CD4-positive, alpha-beta T cell (primary cell): ENCODE measurements at regions not wholly inside any gene's neighbourhood (a gene's known extent, or its start where the extent isn't known, plus 50 kb on each side); places are given as distances from the start of the nearest gene placed in this dataset.

Experiments used
- ATAC-seq: fragments of 200-7000 bp; cut with Tn5 transposase; one replicate; pipeline ENCODE4 v1.10.0; 2022; ENCODE audit warnings: mild to moderate bottlenecking; ENCODE audit not compliant: poor library complexity
- CTCF ChIA-PET: fragments of 350-600 bp; sonication (Branson Sonifier 250); formaldehyde crosslinking; loops from one replicate; lab custom pipeline; 2021; ENCODE audit warnings: antibody characterized with exemption, inconsistent platforms; lab: Charles Lee
- POLR2A ChIA-PET: fragments of 350-600 bp; sonication (Branson Sonifier 250); formaldehyde crosslinking; loops from one replicate; lab custom pipeline; 2021; ENCODE audit warnings: antibody characterized with exemption, inconsistent platforms; lab: Charles Lee
- DNase-seq, 14 experiments: peaks; one replicate each; pipeline ENCODE4 v3.0.0-alpha.2; 2013 to 2020; ENCODE audit warnings: mixed read lengths in 2 of 14
- H3K27ac ChIP-seq, 2 donors: one replicate each; pipeline versions ENCODE4 v1.5.1 to v1.7.0; 2013; ENCODE audit warnings: low read length in 2 of 2, low read depth in 1 of 2, mild to moderate bottlenecking in 1 of 2
- H3K27me3 ChIP-seq, 2 experiments: 1 replicate in 1 of 2; 2 replicates in 1 of 2; pipeline versions ENCODE4 v1.6.1 to v1.7.0; 2013; ENCODE audit warnings: low read length in 2 of 2, control low read depth in 1 of 2, mild to moderate bottlenecking in 1 of 2, moderate library complexity in 1 of 2; ENCODE audit not compliant: insufficient read depth in 2 of 2, control insufficient read depth in 1 of 2
- H3K36me3 ChIP-seq: one replicate; pipeline ENCODE4 v1.6.1; 2013; ENCODE audit warnings: low read length, control low read depth; ENCODE audit not compliant: insufficient read depth
- H3K4me1 ChIP-seq: one replicate; pipeline ENCODE4 v1.6.1; 2013; ENCODE audit warnings: low read length, control low read depth; ENCODE audit not compliant: insufficient read depth
- H3K4me3 ChIP-seq: one replicate; pipeline ENCODE4 v1.5.1; 2013; ENCODE audit warnings: mild to moderate bottlenecking, low read length, moderate library complexity
- H3K9me3 ChIP-seq, 2 experiments: 1 replicate in 1 of 2; 2 replicates in 1 of 2; pipeline versions ENCODE4 v1.6.1 to v1.7.0; 2013; ENCODE audit warnings: low read length in 2 of 2, mild to moderate bottlenecking in 2 of 2, control low read depth in 1 of 2, moderate library complexity in 1 of 2; ENCODE audit not compliant: control insufficient read depth in 1 of 2, insufficient read depth in 1 of 2
- H3K27ac Mint-ChIP-seq: one replicate; pipeline ENCODE4 v1.8.0; 2020; ENCODE audit warnings: mixed read lengths
- H3K27me3 Mint-ChIP-seq: one replicate; pipeline ENCODE4 v1.8.0; 2021; ENCODE audit warnings: mixed read lengths
- H3K36me3 Mint-ChIP-seq: one replicate; pipeline ENCODE4 v1.8.0; 2021; ENCODE audit warnings: low read depth, mixed read lengths
- H3K4me1 Mint-ChIP-seq: one replicate; pipeline ENCODE4 v1.8.0; 2021; ENCODE audit warnings: low read depth, mixed read lengths
- H3K4me3 Mint-ChIP-seq: one replicate; pipeline ENCODE4 v1.8.0; 2020; ENCODE audit warnings: mild to moderate bottlenecking, mixed read lengths
- H3K9me3 Mint-ChIP-seq: one replicate; pipeline ENCODE4 v1.8.0; 2020; ENCODE audit warnings: mixed read lengths
- CTCF ChIP-seq: fragments of 200-600 bp; IDR thresholded peaks from one replicate; pipeline ENCODE4 v1.8.0; 2022; ENCODE audit warnings: antibody characterized with exemption, mild to moderate bottlenecking
- intact Hi-C, 2 experiments: fragments of 100-400 bp; cut with DNase I in 1 of 2; cut with micrococcal nuclease in 1 of 2; formaldehyde crosslinking; loops; one replicate each; pipeline versions ENCODE4 v1.15.1 to v1.9.0; 2023 to 2025; cut with DNase I, micrococcal nuclease

- no peaks in the 10 kb centered on the region for H3K27me3 ChIP-seq
- no peak for TF ChIP-seq CTCF
- Mint-ChIP-seq H3K9me3 (no peaks in the 10 kb centered on the region), H3K36me3 (no peaks in the 10 kb centered on the region), H3K4me3 (no peak overlapping the region), H3K27me3 (no peaks in the 10 kb centered on the region), H3K27ac (no peak overlapping the region), H3K4me1 (no peaks in the 10 kb centered on the region)
- H3K9me3 ChIP-seq: no peaks in the 10 kb centered on the region
- no peaks in the 10 kb centered on the region for H3K36me3 ChIP-seq
- CTCF ChIA-PET: no interaction called here
- intact Hi-C loops: no loop called here
- H3K27ac ChIP-seq: no peak overlapping the region
- no peak overlapping the region for H3K4me3 ChIP-seq
- no peak for ATAC-seq
- no peaks in the 10 kb centered on the region for H3K4me1 ChIP-seq
- POLR2A ChIA-PET: no interaction called here
- no peak for DNase-seq
These were observed 63.6 kb upstream of the NOX3 start for GRCh38 chr6:155519176-155519738.

- Histone ChIP-seq H3K27me3 (no peaks in the 10 kb centered on the region), H3K36me3 (no peaks in the 10 kb centered on the region), H3K4me3 (no peak overlapping the region), H3K9me3 (no peaks in the 10 kb centered on the region), H3K4me1 (no peaks in the 10 kb centered on the region), H3K27ac (no peak overlapping the region)
- Mint-ChIP-seq H3K9me3 (no peaks in the 10 kb centered on the region), H3K27me3 (no peaks in the 10 kb centered on the region), H3K4me1 (no peaks in the 10 kb centered on the region), H3K4me3 (no peak overlapping the region), H3K36me3 (no peaks in the 10 kb centered on the region), H3K27ac (no peak overlapping the region)
- TF ChIP-seq CTCF: no peak
- ATAC-seq: no peak
- POLR2A ChIA-PET: no interaction called here
- intact Hi-C loops: no loop called here
- DNase-seq: no peak
- CTCF ChIA-PET: no interaction called here
These were observed 61.7 kb upstream of the NOX3 start for GRCh38 chr6:155517294-155517693.

- no peak for DNase-seq
- H3K36me3 Mint-ChIP-seq: no peaks in the 10 kb centered on the region
- H3K27me3 Mint-ChIP-seq: no peaks in the 10 kb centered on the region
- ATAC-seq: no peak
- intact Hi-C loops: no loop called here
- no peaks in the 10 kb centered on the region for H3K36me3 ChIP-seq
- POLR2A ChIA-PET: no interaction called here
- no peaks in the 10 kb centered on the region for H3K27me3 ChIP-seq
- TF ChIP-seq CTCF: no peak
- no peaks in the 10 kb centered on the region for H3K9me3 ChIP-seq
- H3K4me1 ChIP-seq: no peaks in the 10 kb centered on the region
- no peak overlapping the region for H3K4me3 ChIP-seq
- H3K4me1 Mint-ChIP-seq: no peaks in the 10 kb centered on the region
- H3K27ac ChIP-seq: no peak overlapping the region
- CTCF ChIA-PET: no interaction called here
- H3K4me3 Mint-ChIP-seq: no peak overlapping the region
- no peak overlapping the region for H3K27ac Mint-ChIP-seq
- no peaks in the 10 kb centered on the region for H3K9me3 Mint-ChIP-seq
These were observed 55.2 kb upstream of the NOX3 start for GRCh38 chr6:155510879-155511278.
